GM12875 (cell line): ENCODE measurements at regions not wholly inside any gene's neighbourhood (a gene's known extent, or its start where the extent isn't known, plus 50 kb on each side); places are given as distances from the start of the nearest gene placed in this dataset.

Experiments
- H3K4me3 ChIP-seq: one replicate; pipeline ENCODE4 v1.5.1; 2011; ENCODE audit warnings: low read depth, low read length, control low read depth
- CTCF ChIP-seq: IDR thresholded peaks from 2 replicates; pipeline ENCODE4 v1.5.1; 2011; ENCODE audit warnings: low read depth, mild to moderate bottlenecking, control low read depth, inconsistent platforms, low read length, moderate library complexity, borderline replicate concordance; ENCODE audit not compliant: insufficient read depth

GRCh38 chr13:103640606-103641005 lies 574.4 kb upstream of the SLC10A2 start:
- H3K4me3 ChIP-seq, result no peak overlapping the region
- no peak for TF ChIP-seq CTCF

GRCh38 chr13:103639326-103639725 lies 573.1 kb upstream of the SLC10A2 start:
- no peak overlapping the region for H3K4me3 ChIP-seq
- no peak for TF ChIP-seq CTCF

- TF ChIP-seq CTCF, result no peak
- H3K4me3 ChIP-seq, result no peak overlapping the region
Observed at GRCh38 chr13:103638706-103639105, 572.5 kb upstream of the SLC10A2 start.

GRCh38 chr13:103634066-103634465 lies 567.8 kb upstream of the SLC10A2 start:
- TF ChIP-seq CTCF, result no peak
- no peak overlapping the region for H3K4me3 ChIP-seq

- no peak overlapping the region for H3K4me3 ChIP-seq
- TF ChIP-seq CTCF, result no peak
Observed at GRCh38 chr13:103625194-103625593, 559.0 kb upstream of the SLC10A2 start.

- TF ChIP-seq CTCF, result no peak
- H3K4me3 ChIP-seq, result no peak overlapping the region
Observed at GRCh38 chr13:103618151-103618550, 551.9 kb upstream of the SLC10A2 start.

GRCh38 chr13:103615771-103616170 lies 549.6 kb upstream of the SLC10A2 start:
- TF ChIP-seq CTCF, result no peak
- H3K4me3 ChIP-seq, result no peak overlapping the region
